Endothelial cell of umbilical vein (primary cell): ENCODE measurements at regions not wholly inside any gene's neighbourhood (a gene's known extent, or its start where the extent isn't known, plus 50 kb on each side); places are given as distances from the start of the nearest gene placed in this dataset.

Source experiments
- EZH2 ChIP-seq: IDR thresholded peaks from 2 replicates; pipeline ENCODE4 v1.6.1; 2012; ENCODE audit warnings: borderline replicate concordance, low read depth, mild to moderate bottlenecking, moderate library complexity, low read length, inconsistent platforms; ENCODE audit not compliant: severe bottlenecking
- FOS ChIP-seq: IDR thresholded peaks from 2 replicates; pipeline ENCODE4 v1.6.1; 2011; ENCODE audit warnings: mild to moderate bottlenecking, low read length, moderate library complexity, borderline replicate concordance; ENCODE audit not compliant: insufficient read depth
- MYC ChIP-seq: IDR thresholded peaks from one replicate; pipeline ENCODE4 v1.6.1; 2011; ENCODE audit warnings: mild to moderate bottlenecking, low read depth, low read length
- POLR2A ChIP-seq: IDR thresholded peaks from 2 replicates; pipeline ENCODE4 v1.6.1; 2012; ENCODE audit warnings: low read depth, mild to moderate bottlenecking, control low read depth, low read length
- POLR2AphosphoS5 ChIP-seq: IDR thresholded peaks from 2 replicates; pipeline ENCODE4 v1.6.1; 2012; ENCODE audit warnings: low read depth, mild to moderate bottlenecking, control low read depth, low read length, moderate library complexity; ENCODE audit not compliant: insufficient read depth
- TF ChIP-seq, protein P1 (sequence below), 2 donors: IDR thresholded peaks; 1 replicate in 1 of 2; 2 replicates in 1 of 2; pipeline ENCODE4 v1.5.1; 2011; ENCODE audit warnings: low read length in 2 of 2, mild to moderate bottlenecking in 2 of 2, moderate library complexity in 2 of 2, control low read depth in 1 of 2, inconsistent platforms in 1 of 2, low read depth in 1 of 2; ENCODE audit not compliant: insufficient read depth in 1 of 2; ENCODE audit errors: extremely low read depth in 1 of 2

DNA sequence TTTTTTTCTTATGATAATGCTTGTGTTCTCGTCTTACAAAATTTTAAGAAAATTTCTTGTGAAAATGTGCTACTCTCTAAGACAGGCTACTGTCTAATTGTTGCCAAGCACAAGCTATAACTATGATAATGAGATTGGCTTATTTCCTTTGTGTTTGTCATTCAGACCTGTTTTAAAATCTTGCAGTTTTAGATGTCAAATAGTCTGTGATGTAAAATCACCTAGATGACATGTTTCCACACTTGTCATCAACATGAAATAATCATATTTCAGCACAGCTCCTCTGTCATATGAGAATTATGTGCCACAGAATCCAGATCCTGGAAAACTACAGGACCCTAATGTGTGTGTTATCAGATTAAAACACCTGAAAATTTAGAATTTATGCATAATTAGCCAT lies 539.7 kb downstream of the USP25 start:
- TF ChIP-seq, protein P1, sequence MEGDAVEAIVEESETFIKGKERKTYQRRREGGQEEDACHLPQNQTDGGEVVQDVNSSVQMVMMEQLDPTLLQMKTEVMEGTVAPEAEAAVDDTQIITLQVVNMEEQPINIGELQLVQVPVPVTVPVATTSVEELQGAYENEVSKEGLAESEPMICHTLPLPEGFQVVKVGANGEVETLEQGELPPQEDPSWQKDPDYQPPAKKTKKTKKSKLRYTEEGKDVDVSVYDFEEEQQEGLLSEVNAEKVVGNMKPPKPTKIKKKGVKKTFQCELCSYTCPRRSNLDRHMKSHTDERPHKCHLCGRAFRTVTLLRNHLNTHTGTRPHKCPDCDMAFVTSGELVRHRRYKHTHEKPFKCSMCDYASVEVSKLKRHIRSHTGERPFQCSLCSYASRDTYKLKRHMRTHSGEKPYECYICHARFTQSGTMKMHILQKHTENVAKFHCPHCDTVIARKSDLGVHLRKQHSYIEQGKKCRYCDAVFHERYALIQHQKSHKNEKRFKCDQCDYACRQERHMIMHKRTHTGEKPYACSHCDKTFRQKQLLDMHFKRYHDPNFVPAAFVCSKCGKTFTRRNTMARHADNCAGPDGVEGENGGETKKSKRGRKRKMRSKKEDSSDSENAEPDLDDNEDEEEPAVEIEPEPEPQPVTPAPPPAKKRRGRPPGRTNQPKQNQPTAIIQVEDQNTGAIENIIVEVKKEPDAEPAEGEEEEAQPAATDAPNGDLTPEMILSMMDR (IDR thresholded peaks at IDR 0.05; ENCODE audit: extremely low read depth in 1 of 2, insufficient read depth in 1 of 2, low read depth in 1 of 2, low read length in 2 of 2): no peak
- no peak for TF ChIP-seq FOS
- TF ChIP-seq MYC: no peak
- TF ChIP-seq POLR2AphosphoS5: no peak
- TF ChIP-seq EZH2: no peak
- no peak for TF ChIP-seq POLR2A
